ENCODE measurements at regions not wholly inside any gene's neighbourhood (a gene's known extent, or its start where the extent isn't known, plus 50 kb on each side); places are given as distances from the start of the nearest gene placed in this dataset.

- Histone ChIP-seq H3K4me2 (ENCODE audit: low read depth, low read length, poor library complexity, severe bottlenecking) (no peak overlapping the region), H2AFZ (ENCODE audit: low read length) (no peak overlapping the region), H3K9ac (ENCODE audit: low read depth, low read length, poor library complexity, severe bottlenecking) (no peak overlapping the region), H3K4me3 (ENCODE audit: low read length, poor library complexity, severe bottlenecking) (no peak overlapping the region), H3K27me3 (ENCODE audit: insufficient read depth, low read length, poor library complexity, severe bottlenecking) (no peaks in the 10 kb centered on the region), H4K20me1 (ENCODE audit: insufficient read depth, low read length, poor library complexity, severe bottlenecking) (no peaks in the 10 kb centered on the region), H3K9me2 (replicated peaks; ENCODE audit: low read depth, low read length) (no peaks in the 10 kb centered on the region), H3K9me3 (ENCODE audit: insufficient read depth, low read depth, low read length) (no peaks in the 10 kb centered on the region), H3K36me3 (ENCODE audit: insufficient read depth, low read length) (no peaks in the 10 kb centered on the region), H3K4me1 (ENCODE audit: insufficient read depth, low read length, poor library complexity, severe bottlenecking) (peaks cover 5% of the 10 kb centered on the region), H3F3A (ENCODE audit: low read depth) (no peaks in the 10 kb centered on the region), H3K79me2 (ENCODE audit: insufficient read depth, low read length) (no peaks in the 10 kb centered on the region)
- no peak for TF ChIP-seq CTCF (conservative IDR thresholded peaks at IDR 0.05; ENCODE audit: low read length)
- no peak for TF ChIP-seq EZH2phosphoT487 (IDR thresholded peaks at IDR 0.05; ENCODE audit: borderline replicate concordance)
Measured at GRCh38 chr13:78102121-78102677, 183.6 kb upstream of the EDNRB start.

- TF ChIP-seq EZH2phosphoT487 (IDR thresholded peaks at IDR 0.05; ENCODE audit: borderline replicate concordance): no peak
- no peak for TF ChIP-seq CTCF (conservative IDR thresholded peaks at IDR 0.05; ENCODE audit: low read length)
- no peaks in the 10 kb centered on the region for H3K27me3 ChIP-seq (ENCODE audit: insufficient read depth, low read length, poor library complexity, severe bottlenecking)
Measured at GRCh38 chr13:78100486-78100885, 181.9 kb upstream of the EDNRB start.

GRCh38 chr13:78098249-78098648 lies 179.6 kb upstream of the EDNRB start:
- Histone ChIP-seq H3K9ac (ENCODE audit: low read depth, low read length, poor library complexity, severe bottlenecking) (no peak overlapping the region), H3K4me3 (ENCODE audit: low read length, poor library complexity, severe bottlenecking) (no peak overlapping the region), H3K4me2 (ENCODE audit: low read depth, low read length, poor library complexity, severe bottlenecking) (no peak overlapping the region), H4K20me1 (ENCODE audit: insufficient read depth, low read length, poor library complexity, severe bottlenecking) (no peaks in the 10 kb centered on the region), H3K79me2 (ENCODE audit: insufficient read depth, low read length) (no peaks in the 10 kb centered on the region), H3F3A (ENCODE audit: low read depth) (no peaks in the 10 kb centered on the region), H2AFZ (ENCODE audit: low read length) (no peak overlapping the region), H3K9me2 (replicated peaks; ENCODE audit: low read depth, low read length) (no peaks in the 10 kb centered on the region), H3K4me1 (ENCODE audit: insufficient read depth, low read length, poor library complexity, severe bottlenecking) (peaks cover 5% of the 10 kb centered on the region), H3K9me3 (ENCODE audit: insufficient read depth, low read depth, low read length) (no peaks in the 10 kb centered on the region), H3K27me3 (ENCODE audit: insufficient read depth, low read length, poor library complexity, severe bottlenecking) (no peaks in the 10 kb centered on the region), H3K36me3 (ENCODE audit: insufficient read depth, low read length) (no peaks in the 10 kb centered on the region)
- no peak for TF ChIP-seq EZH2phosphoT487 (IDR thresholded peaks at IDR 0.05; ENCODE audit: borderline replicate concordance)
- no peak for TF ChIP-seq CTCF (conservative IDR thresholded peaks at IDR 0.05; ENCODE audit: low read length)

More at GRCh38 chr13:78100486-78100885, 181.9 kb upstream of the EDNRB start:
- H3K9ac ChIP-seq (ENCODE audit: low read depth, low read length, poor library complexity, severe bottlenecking): no peak overlapping the region
- H3K4me3 ChIP-seq (ENCODE audit: low read length, poor library complexity, severe bottlenecking): no peak overlapping the region
- H3K4me2 ChIP-seq (ENCODE audit: low read depth, low read length, poor library complexity, severe bottlenecking): no peak overlapping the region
- no peaks in the 10 kb centered on the region for H3K9me3 ChIP-seq (ENCODE audit: insufficient read depth, low read depth, low read length)
- no peaks in the 10 kb centered on the region for H3K36me3 ChIP-seq (ENCODE audit: insufficient read depth, low read length)
- no peaks in the 10 kb centered on the region for H3F3A ChIP-seq (ENCODE audit: low read depth)
- H3K4me1 ChIP-seq (ENCODE audit: insufficient read depth, low read length, poor library complexity, severe bottlenecking): peaks cover 5% of the 10 kb centered on the region
- no peaks in the 10 kb centered on the region for H3K79me2 ChIP-seq (ENCODE audit: insufficient read depth, low read length)
- no peaks in the 10 kb centered on the region for H3K9me2 ChIP-seq (replicated peaks; ENCODE audit: low read depth, low read length)
- H2AFZ ChIP-seq (ENCODE audit: low read length): no peak overlapping the region
- no peaks in the 10 kb centered on the region for H4K20me1 ChIP-seq (ENCODE audit: insufficient read depth, low read length, poor library complexity, severe bottlenecking)

Measured in Loucy (cell line).